GM19397 (cell line): ENCODE measurements at regions not wholly inside any gene's neighbourhood (a gene's known extent, or its start where the extent isn't known, plus 50 kb on each side); places are given as distances from the start of the nearest gene placed in this dataset.

Experiments
- ATAC-seq: cut with Tn5 transposase; IDR thresholded peaks from one replicate; pipeline ENCODE4 v1.9.1; 2021; ENCODE audit warnings: mild to moderate bottlenecking, moderate library complexity; ENCODE audit not compliant: unreplicated experiment

- no peak for ATAC-seq
Observed at GRCh38 chr6:138004430-138005287, 102.6 kb downstream of the PERP start.

GRCh38 chr6:138005846-138006245 is 101.4 kb downstream of the PERP start:
- no peak for ATAC-seq

- no peak for ATAC-seq
Observed at GRCh38 chr6:138007014-138007472, 100.2 kb downstream of the PERP start.

- no peak for ATAC-seq
Observed at GRCh38 chr6:138008791-138009190, 98.4 kb downstream of the PERP start.

GRCh38 chr6:138011413-138011812 is 95.8 kb downstream of the PERP start:
- no peak for ATAC-seq

- ATAC-seq = no peak
Observed at GRCh38 chr6:138012682-138013081, 94.5 kb downstream of the PERP start.

- no peak for ATAC-seq
Observed at GRCh38 chr6:138013959-138014358, 93.3 kb downstream of the PERP start.

GRCh38 chr6:138017166-138017757 is 90.0 kb downstream of the PERP start:
- no peak for ATAC-seq

- no peak for ATAC-seq
Observed at GRCh38 chr6:138018297-138018696, 88.9 kb downstream of the PERP start.

- ATAC-seq = no peak
Observed at GRCh38 chr6:138025528-138025978, 81.7 kb downstream of the PERP start.

GRCh38 chr6:138026342-138026741 is 80.9 kb downstream of the PERP start:
- ATAC-seq = no peak

GRCh38 chr6:138028893-138029292 is 78.3 kb downstream of the PERP start:
- ATAC-seq = no peak

- ATAC-seq = no peak
Observed at GRCh38 chr6:138030872-138031271, 76.3 kb downstream of the PERP start.

- no peak for ATAC-seq
Observed at GRCh38 chr6:138031417-138031816, 75.8 kb downstream of the PERP start.

GRCh38 chr6:138031850-138032249 is 75.4 kb downstream of the PERP start:
- no peak for ATAC-seq

- no peak for ATAC-seq
Observed at GRCh38 chr6:138032571-138032970, 74.6 kb downstream of the PERP start.

GRCh38 chr6:138034229-138034628 is 73.0 kb downstream of the PERP start:
- no peak for ATAC-seq

GRCh38 chr6:138035070-138035469 is 72.1 kb downstream of the PERP start:
- no peak for ATAC-seq

GRCh38 chr6:138036111-138036510 is 71.1 kb downstream of the PERP start:
- ATAC-seq = no peak

- ATAC-seq = no peak
Observed at GRCh38 chr6:138037009-138037504, 70.2 kb downstream of the PERP start.

- ATAC-seq = no peak
Observed at GRCh38 chr6:138038142-138038870, 68.9 kb downstream of the PERP start.
